ENCODE measurements at regions not wholly inside any gene's neighbourhood (a gene's known extent, or its start where the extent isn't known, plus 50 kb on each side); places are given as distances from the start of the nearest gene placed in this dataset.

DNA sequence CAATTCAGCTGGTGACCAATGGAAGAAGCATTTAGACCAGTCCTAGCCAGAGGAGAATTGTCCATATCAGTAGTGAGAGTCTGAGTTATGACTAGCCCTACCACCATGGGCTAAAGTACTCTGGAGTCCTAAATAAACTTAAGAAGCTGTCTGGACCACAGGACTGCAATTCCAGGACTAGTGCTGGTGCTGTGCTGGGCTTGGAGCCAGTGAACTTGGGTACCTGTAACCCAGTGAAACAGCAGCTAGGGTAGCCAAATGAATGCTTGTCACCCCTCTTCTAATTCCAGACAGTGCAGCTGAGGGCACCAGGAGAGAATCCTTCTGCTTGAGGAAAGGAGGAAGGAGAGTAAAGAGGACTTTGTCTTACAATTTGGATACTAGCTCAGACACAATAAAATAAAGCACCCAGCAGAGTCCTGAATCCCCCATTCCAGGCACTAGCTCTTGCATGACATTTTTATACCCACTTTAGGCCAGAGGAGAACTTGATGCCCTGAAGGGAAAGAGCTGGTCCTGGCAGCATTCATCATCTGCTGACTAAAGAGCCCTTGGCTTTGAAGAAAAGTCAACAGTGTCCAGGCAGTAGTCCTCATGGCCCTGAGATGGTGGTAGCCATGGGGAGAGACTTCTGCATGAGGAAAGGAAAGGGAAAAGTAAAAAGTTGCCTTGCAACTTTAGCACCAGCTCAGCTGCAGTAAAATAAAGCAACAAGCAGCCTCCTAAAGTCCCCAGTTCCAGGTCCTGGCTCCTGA lies 2675.7 kb downstream of the PCDH7 start:
- no peak for DNase-seq
- TF ChIP-seq, protein P1, sequence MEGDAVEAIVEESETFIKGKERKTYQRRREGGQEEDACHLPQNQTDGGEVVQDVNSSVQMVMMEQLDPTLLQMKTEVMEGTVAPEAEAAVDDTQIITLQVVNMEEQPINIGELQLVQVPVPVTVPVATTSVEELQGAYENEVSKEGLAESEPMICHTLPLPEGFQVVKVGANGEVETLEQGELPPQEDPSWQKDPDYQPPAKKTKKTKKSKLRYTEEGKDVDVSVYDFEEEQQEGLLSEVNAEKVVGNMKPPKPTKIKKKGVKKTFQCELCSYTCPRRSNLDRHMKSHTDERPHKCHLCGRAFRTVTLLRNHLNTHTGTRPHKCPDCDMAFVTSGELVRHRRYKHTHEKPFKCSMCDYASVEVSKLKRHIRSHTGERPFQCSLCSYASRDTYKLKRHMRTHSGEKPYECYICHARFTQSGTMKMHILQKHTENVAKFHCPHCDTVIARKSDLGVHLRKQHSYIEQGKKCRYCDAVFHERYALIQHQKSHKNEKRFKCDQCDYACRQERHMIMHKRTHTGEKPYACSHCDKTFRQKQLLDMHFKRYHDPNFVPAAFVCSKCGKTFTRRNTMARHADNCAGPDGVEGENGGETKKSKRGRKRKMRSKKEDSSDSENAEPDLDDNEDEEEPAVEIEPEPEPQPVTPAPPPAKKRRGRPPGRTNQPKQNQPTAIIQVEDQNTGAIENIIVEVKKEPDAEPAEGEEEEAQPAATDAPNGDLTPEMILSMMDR (IDR thresholded peaks at IDR 0.05; ENCODE audit: low read depth, low read length): no peak

GRCh38 chr4:33400504-33400903 lies 2680.3 kb downstream of the PCDH7 start:
- Histone ChIP-seq H3K36me3 (no peaks in the 10 kb centered on the region), H3K4me3 (ENCODE audit: low read depth, low read length) (no peak overlapping the region), H3K9me3 (no peaks in the 10 kb centered on the region), H3K4me1 (no peaks in the 10 kb centered on the region), H3K27me3 (no peaks in the 10 kb centered on the region)
- no peak for DNase-seq
- TF ChIP-seq, protein P1 (IDR thresholded peaks at IDR 0.05; ENCODE audit: low read depth, low read length): no peak

More for the DNA sequence above, 2675.7 kb downstream of the PCDH7 start:
- no peaks in the 10 kb centered on the region for H3K4me1 ChIP-seq
- no peaks in the 10 kb centered on the region for H3K36me3 ChIP-seq
- H3K4me3 ChIP-seq (ENCODE audit: low read depth, low read length): no peak overlapping the region
- no peaks in the 10 kb centered on the region for H3K27me3 ChIP-seq
- no peaks in the 10 kb centered on the region for H3K9me3 ChIP-seq

DNA sequence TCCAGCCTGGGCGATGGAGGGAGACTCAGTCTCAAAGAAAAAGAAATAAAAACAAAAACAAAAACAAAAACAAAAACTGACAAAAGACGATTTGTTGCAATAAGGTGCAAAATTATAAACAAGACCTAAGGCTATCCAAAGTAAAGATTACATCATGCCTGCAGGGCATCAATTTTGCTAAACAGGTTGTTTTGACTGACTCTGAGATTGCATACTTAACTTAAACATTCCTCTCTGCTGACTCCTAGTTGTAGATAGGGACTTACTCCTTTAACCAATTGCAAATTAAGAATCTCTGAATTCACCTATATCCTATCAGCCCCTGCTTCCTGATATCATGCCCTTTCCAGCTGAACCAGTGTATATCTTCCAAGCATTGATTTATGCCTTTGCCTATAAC lies 2687.3 kb downstream of the PCDH7 start:
- Histone ChIP-seq H3K27me3 (no peaks in the 10 kb centered on the region), H3K9me3 (no peaks in the 10 kb centered on the region), H3K4me1 (no peaks in the 10 kb centered on the region), H3K36me3 (no peaks in the 10 kb centered on the region), H3K4me3 (ENCODE audit: low read depth, low read length) (no peak overlapping the region)
- no peak for DNase-seq
- TF ChIP-seq, protein P1 (IDR thresholded peaks at IDR 0.05; ENCODE audit: low read depth, low read length): no peak

DNA sequence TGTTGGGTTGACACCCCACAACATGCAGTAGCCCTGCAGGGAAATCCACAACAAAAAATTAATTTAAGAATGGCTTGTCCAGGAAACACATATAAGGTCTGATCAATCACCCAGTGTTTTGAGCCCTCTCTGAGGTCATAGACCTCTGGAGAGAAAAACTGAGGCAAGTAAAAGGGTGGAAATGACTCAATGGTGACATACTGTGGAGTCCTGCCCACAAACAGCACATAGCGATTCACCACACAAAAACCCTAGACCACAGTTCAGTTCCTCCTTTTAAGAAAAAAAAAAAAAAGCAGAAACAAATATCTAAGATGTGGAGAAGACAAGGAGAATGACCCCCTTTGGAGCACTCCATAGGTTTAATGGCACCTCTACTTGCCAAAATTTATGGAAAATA lies 2691.0 kb downstream of the PCDH7 start:
- no peaks in the 10 kb centered on the region for H3K9me3 ChIP-seq
- no peaks in the 10 kb centered on the region for H3K36me3 ChIP-seq
- TF ChIP-seq, protein P1 (IDR thresholded peaks at IDR 0.05; ENCODE audit: low read depth, low read length): no peak
- no peak overlapping the region for H3K4me3 ChIP-seq (ENCODE audit: low read depth, low read length)
- no peak for DNase-seq
- no peaks in the 10 kb centered on the region for H3K27me3 ChIP-seq
- H3K4me1 ChIP-seq: no peaks in the 10 kb centered on the region

DNA sequence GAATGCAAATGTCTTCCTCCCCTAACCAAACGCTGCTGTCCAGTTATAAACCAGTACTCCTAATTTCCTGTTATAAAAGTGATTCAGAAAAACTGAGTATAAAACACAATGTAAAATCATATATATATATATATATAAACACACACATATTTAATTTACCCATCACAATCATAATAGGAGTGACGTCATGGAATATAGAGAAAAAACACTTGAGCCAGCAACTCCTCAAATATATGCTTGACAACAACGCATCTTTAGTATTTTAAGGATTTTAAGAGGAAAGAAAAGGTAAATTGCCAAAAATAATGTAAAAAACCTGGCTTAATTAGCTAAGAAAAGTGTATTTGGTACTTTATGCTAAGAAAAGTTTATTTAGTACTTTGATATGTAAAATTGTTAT lies 2701.7 kb downstream of the PCDH7 start:
- Histone ChIP-seq H3K4me3 (ENCODE audit: low read depth, low read length) (no peak overlapping the region), H3K4me1 (no peaks in the 10 kb centered on the region), H3K27me3 (no peaks in the 10 kb centered on the region), H3K36me3 (no peaks in the 10 kb centered on the region), H3K9me3 (no peaks in the 10 kb centered on the region)
- TF ChIP-seq, protein P1 (IDR thresholded peaks at IDR 0.05; ENCODE audit: low read depth, low read length): no peak
- no peak for DNase-seq

DNA sequence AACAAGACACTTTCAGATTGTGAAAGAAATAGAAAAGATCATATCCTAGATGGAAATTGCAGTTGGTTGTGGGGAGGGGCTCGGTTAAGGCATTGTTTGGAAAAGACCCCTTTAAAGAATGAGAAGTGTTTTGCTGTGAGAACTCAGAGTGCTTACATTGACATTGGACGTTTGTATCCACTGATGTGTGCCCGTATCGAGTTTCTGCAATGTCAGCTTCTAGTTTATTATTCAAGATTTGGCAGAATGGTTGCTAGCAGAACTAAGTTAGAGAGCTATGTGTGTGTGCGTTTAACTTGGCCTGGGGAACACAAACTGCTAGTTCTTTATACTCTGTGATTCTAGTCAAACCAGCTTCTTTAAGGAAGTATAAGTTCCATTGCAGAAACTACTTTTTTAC lies 2702.5 kb downstream of the PCDH7 start:
- no peaks in the 10 kb centered on the region for H3K27me3 ChIP-seq
- no peaks in the 10 kb centered on the region for H3K36me3 ChIP-seq
- H3K4me1 ChIP-seq: no peaks in the 10 kb centered on the region
- H3K4me3 ChIP-seq (ENCODE audit: low read depth, low read length): no peak overlapping the region
- TF ChIP-seq, protein P1 (IDR thresholded peaks at IDR 0.05; ENCODE audit: low read depth, low read length): no peak
- no peaks in the 10 kb centered on the region for H3K9me3 ChIP-seq
- no peak for DNase-seq

All from BE2C (cell line).